DOHH2 (cell line): ENCODE measurements at regions not wholly inside any gene's neighbourhood (a gene's known extent, or its start where the extent isn't known, plus 50 kb on each side); places are given as distances from the start of the nearest gene placed in this dataset.

Source experiments
- CTCF ChIP-seq: fragments of 200-600 bp; sonication (generic); IDR thresholded peaks from one replicate; pipeline ENCODE4 v1.5.1; 2014; ENCODE audit warnings: antibody characterized with exemption, mild to moderate bottlenecking, low read depth, low read length; ENCODE audit not compliant: poor library complexity, severe bottlenecking
- EZH2phosphoT487 ChIP-seq: fragments of 200-600 bp; sonication (generic); IDR thresholded peaks from 2 replicates; pipeline ENCODE4 v1.6.1; 2017; ENCODE audit warnings: borderline replicate concordance, mild to moderate bottlenecking, antibody characterized with exemption, low read length, moderate library complexity, mixed read lengths

- TF ChIP-seq CTCF (no peak), EZH2phosphoT487 (no peak)
These were observed 105.1 kb downstream of the ARF6 start for GRCh38 chr14:49997991-49998390.
